ENCODE measurements at regions not wholly inside any gene's neighbourhood (a gene's known extent, or its start where the extent isn't known, plus 50 kb on each side); places are given as distances from the start of the nearest gene placed in this dataset.

DNA sequence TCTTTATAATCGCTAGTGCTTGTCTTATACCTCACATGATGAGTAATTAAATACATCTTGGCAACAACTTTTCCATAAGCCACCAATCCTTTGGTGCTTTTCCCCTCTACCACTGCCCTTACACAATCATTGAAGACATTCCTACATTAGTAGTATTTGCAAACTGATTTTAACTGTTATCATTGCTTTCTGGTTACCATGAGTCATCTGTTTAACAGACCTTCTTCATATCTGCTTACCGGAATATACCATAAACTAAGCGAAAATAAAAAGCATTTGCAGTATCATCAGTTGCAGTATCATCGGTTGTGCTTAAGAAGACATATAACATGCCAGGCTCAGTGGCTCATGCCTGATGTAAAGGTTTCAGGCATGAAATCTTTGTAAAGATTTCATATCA is 54.8 kb upstream of the PLEKHA5 start:
- H3K9me3 Mint-ChIP-seq (ENCODE audit: low read depth) = no peaks in the 10 kb centered on the region
- H3K36me3 Mint-ChIP-seq (ENCODE audit: low read depth) = no peaks in the 10 kb centered on the region
- no peaks in the 10 kb centered on the region for H3K27me3 Mint-ChIP-seq (ENCODE audit: low read depth)
- no peak for DNase-seq (ENCODE audit: low spot score)
- no peak overlapping the region for H3K4me3 Mint-ChIP-seq (ENCODE audit: unreplicated experiment)
- H3K4me1 Mint-ChIP-seq (ENCODE audit: low read depth) = no peaks in the 10 kb centered on the region
- TF ChIP-seq, protein P1, sequence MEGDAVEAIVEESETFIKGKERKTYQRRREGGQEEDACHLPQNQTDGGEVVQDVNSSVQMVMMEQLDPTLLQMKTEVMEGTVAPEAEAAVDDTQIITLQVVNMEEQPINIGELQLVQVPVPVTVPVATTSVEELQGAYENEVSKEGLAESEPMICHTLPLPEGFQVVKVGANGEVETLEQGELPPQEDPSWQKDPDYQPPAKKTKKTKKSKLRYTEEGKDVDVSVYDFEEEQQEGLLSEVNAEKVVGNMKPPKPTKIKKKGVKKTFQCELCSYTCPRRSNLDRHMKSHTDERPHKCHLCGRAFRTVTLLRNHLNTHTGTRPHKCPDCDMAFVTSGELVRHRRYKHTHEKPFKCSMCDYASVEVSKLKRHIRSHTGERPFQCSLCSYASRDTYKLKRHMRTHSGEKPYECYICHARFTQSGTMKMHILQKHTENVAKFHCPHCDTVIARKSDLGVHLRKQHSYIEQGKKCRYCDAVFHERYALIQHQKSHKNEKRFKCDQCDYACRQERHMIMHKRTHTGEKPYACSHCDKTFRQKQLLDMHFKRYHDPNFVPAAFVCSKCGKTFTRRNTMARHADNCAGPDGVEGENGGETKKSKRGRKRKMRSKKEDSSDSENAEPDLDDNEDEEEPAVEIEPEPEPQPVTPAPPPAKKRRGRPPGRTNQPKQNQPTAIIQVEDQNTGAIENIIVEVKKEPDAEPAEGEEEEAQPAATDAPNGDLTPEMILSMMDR (IDR thresholded peaks at IDR 0.05) = no peak
- H3K27ac Mint-ChIP-seq (ENCODE audit: unreplicated experiment) = no peak overlapping the region

DNA sequence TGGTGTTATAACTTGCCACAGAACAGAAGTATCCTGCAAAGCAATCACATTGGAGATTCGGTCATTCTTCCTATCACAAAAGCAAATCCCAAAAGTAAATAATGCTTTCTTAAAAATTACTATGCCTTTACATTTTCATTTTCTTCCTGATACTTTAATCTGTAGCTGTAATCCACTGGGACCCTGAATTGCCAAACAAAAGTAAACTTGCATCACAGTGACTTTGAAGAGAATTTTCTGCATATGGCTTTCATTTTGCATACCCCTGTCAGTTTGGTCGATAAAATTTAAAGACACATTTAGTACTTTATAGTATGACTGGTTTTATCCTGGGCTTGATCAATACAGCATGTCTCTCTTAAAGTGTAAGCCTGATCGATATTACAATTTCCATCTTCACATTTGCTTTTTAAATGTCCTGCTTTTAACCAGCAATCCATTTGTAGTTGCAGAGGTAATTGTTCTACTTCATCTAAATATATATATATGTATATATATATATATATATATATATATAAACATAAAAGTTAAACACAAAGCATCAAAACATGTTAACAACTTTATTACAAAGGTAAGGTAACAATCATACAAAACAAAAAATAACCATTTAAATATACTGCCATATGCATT is 53.7 kb upstream of the PLEKHA5 start:
- no peak overlapping the region for H3K27ac Mint-ChIP-seq (ENCODE audit: unreplicated experiment)
- no peaks in the 10 kb centered on the region for H3K27me3 Mint-ChIP-seq (ENCODE audit: low read depth)
- TF ChIP-seq, protein P1 (IDR thresholded peaks at IDR 0.05) = no peak
- no peak for DNase-seq (ENCODE audit: low spot score)
- H3K9me3 Mint-ChIP-seq (ENCODE audit: low read depth) = no peaks in the 10 kb centered on the region
- H3K36me3 Mint-ChIP-seq (ENCODE audit: low read depth) = no peaks in the 10 kb centered on the region
- no peaks in the 10 kb centered on the region for H3K4me1 Mint-ChIP-seq (ENCODE audit: low read depth)
- H3K4me3 Mint-ChIP-seq (ENCODE audit: unreplicated experiment) = no peak overlapping the region
